Neural cell (in vitro differentiated cells): ENCODE measurements at regions not wholly inside any gene's neighbourhood (a gene's known extent, or its start where the extent isn't known, plus 50 kb on each side); places are given as distances from the start of the nearest gene placed in this dataset.

Source experiments
- H2AFZ ChIP-seq: fragments of 200-600, 300-800 bp; sonication (generic), shearing (Covaris generic); 2 replicates; pipeline ENCODE4 v1.6.0; 2014; ENCODE audit warnings: low read depth, mild to moderate bottlenecking, antibody characterized with exemption, low read length, moderate library complexity
- H3F3A ChIP-seq: fragments of 200-600 bp; shearing (Covaris generic); 2 replicates; pipeline ENCODE4 v1.6.1; 2016; ENCODE audit warnings: mild to moderate bottlenecking, moderate library complexity, mixed read lengths, antibody characterized with exemption, low read length; ENCODE audit not compliant: insufficient read depth, poor library complexity, severe bottlenecking
- H3K27ac ChIP-seq: fragments of 200-600, 300-800 bp; sonication (generic), shearing (Covaris generic); 2 replicates; pipeline ENCODE4 v1.5.1; 2014; ENCODE audit warnings: mild to moderate bottlenecking, low read length, moderate library complexity
- H3K27me3 ChIP-seq: fragments of 300-800, 200-600 bp; sonication (generic), shearing (Covaris generic); 2 replicates; pipeline ENCODE4 v1.6.0; 2014; ENCODE audit warnings: mild to moderate bottlenecking, low read depth, low read length, moderate library complexity; ENCODE audit not compliant: insufficient read depth
- H3K36me3 ChIP-seq: fragments of 300-800, 200-600 bp; sonication (generic), shearing (Covaris generic); 2 replicates; pipeline ENCODE4 v1.5.1; 2014; ENCODE audit warnings: mild to moderate bottlenecking, antibody characterized with exemption, low read length, moderate library complexity; ENCODE audit not compliant: insufficient read depth
- H3K4me2 ChIP-seq: fragments of 300-800, 200-600 bp; sonication (generic), shearing (Covaris generic); 2 replicates; pipeline ENCODE4 v1.6.0; 2014; ENCODE audit warnings: mild to moderate bottlenecking, low read length
- H3K4me3 ChIP-seq: fragments of 300-800, 200-600 bp; sonication (generic), shearing (Covaris generic); 2 replicates; pipeline ENCODE4 v1.5.1; 2014; ENCODE audit warnings: mild to moderate bottlenecking, low read length, moderate library complexity
- H3K79me2 ChIP-seq: fragments of 200-600 bp; shearing (Covaris generic); replicated peaks from 2 replicates; pipeline ENCODE4 v1.6.0; 2014; ENCODE audit warnings: mild to moderate bottlenecking, low read length, moderate library complexity; ENCODE audit not compliant: insufficient read depth
- H3K9ac ChIP-seq: fragments of 300-800, 200-600 bp; sonication (generic), shearing (Covaris generic); 2 replicates; pipeline ENCODE4 v1.6.1; 2016; ENCODE audit warnings: mild to moderate bottlenecking, low read length, mixed read lengths
- H3K9me2 ChIP-seq: fragments of 200-600 bp; shearing (Covaris generic); 2 replicates; pipeline ENCODE4 v1.6.1; 2016; ENCODE audit warnings: mild to moderate bottlenecking, low read length, mixed read lengths; ENCODE audit not compliant: insufficient read depth
- H3K9me3 ChIP-seq: fragments of 200-600, 300-800 bp; sonication (generic), shearing (Covaris generic); 2 replicates; pipeline ENCODE4 v1.6.1; 2016; ENCODE audit warnings: mild to moderate bottlenecking, mixed run types, low read length, moderate library complexity, mixed read lengths
- H4K20me1 ChIP-seq: fragments of 200-600 bp; shearing (Covaris generic); 2 replicates; pipeline ENCODE4 v1.6.1; 2016; ENCODE audit warnings: mild to moderate bottlenecking, mixed run types; ENCODE audit not compliant: insufficient read depth
- EP300 ChIP-seq: fragments of 450-650 bp; conservative IDR thresholded peaks from 2 replicates; pipeline ENCODE4 v1.6.1; 2014; ENCODE audit warnings: antibody characterized with exemption, mild to moderate bottlenecking, moderate library complexity; ENCODE audit not compliant: poor library complexity, severe bottlenecking
- EZH2 ChIP-seq: fragments of 200-600, 300-800 bp; shearing (Covaris generic), sonication (generic); IDR thresholded peaks from 2 replicates; pipeline ENCODE4 v1.6.1; 2014; ENCODE audit warnings: antibody characterized with exemption, low read length, borderline replicate concordance, mild to moderate bottlenecking; ENCODE audit not compliant: insufficient read depth, poor library complexity, severe bottlenecking
- MXI1 ChIP-seq: fragments of 450-650 bp; conservative IDR thresholded peaks from 2 replicates; pipeline ENCODE4 v1.6.1; 2014; ENCODE audit warnings: antibody characterized with exemption, mild to moderate bottlenecking; ENCODE audit not compliant: poor library complexity, severe bottlenecking
- POLR2AphosphoS5 ChIP-seq: IDR thresholded peaks from 2 replicates; pipeline ENCODE4 v1.6.1; 2012
- RAD21 ChIP-seq: fragments of 450-650 bp; conservative IDR thresholded peaks from 2 replicates; pipeline ENCODE4 v1.6.1; 2014; ENCODE audit warnings: antibody characterized with exemption, mild to moderate bottlenecking, moderate library complexity
- SMC3 ChIP-seq: fragments of 450-650 bp; conservative IDR thresholded peaks from 2 replicates; pipeline ENCODE4 v1.6.1; 2014; ENCODE audit warnings: antibody characterized with exemption, mild to moderate bottlenecking, moderate library complexity; ENCODE audit not compliant: poor library complexity
- TAF1 ChIP-seq: IDR thresholded peaks from 2 replicates; pipeline ENCODE4 v1.6.1; 2012; ENCODE audit warnings: low read depth
- TF ChIP-seq, protein P1 (sequence below): fragments of 450-650 bp; IDR thresholded peaks from 2 replicates; pipeline ENCODE4 v1.5.1; 2014; ENCODE audit warnings: antibody characterized with exemption, mild to moderate bottlenecking, moderate library complexity; ENCODE audit not compliant: poor library complexity, severe bottlenecking
- TF ChIP-seq, protein P2 (sequence below): IDR thresholded peaks from 2 replicates; pipeline ENCODE4 v1.6.1; 2012; ENCODE audit warnings: borderline replicate concordance

DNA sequence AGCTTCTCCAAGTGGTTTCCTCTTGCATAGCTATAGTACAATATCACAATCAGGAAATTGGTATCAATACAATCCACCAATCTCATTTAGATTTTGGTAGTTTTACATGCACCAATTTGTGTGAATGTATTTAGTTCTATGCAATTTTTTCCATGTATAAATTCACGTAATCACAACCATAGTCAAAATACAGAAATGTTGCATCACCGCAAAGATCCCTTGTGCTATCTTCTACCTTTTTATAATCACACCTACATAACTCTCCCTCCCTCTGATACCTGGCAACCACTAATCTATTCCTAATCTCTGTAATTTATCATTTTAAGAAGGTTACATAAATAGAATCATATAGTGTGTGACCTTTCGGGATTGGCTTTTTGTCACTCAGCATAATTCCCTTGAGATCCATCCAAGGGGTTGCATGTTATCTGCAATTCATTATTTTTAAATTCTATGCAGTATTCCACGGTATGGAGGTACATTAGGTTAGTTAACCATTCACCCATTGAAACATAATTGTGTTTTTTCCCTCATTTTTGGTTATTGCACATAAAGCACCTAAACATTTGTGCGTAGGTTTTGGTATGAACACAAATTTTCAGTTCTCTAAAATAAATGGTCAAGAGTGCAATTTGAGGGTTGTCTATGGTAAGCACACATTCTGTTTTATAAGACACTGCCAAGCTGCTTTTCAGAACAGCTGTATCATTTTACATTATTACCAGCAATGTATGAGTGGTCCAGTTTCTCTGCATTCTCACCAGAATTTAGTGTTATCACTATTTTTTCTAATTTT lies 95.1 kb upstream of the SLC22A23 start:
- Histone ChIP-seq H3K4me3 (no peak overlapping the region), H3K27me3 (no peaks in the 10 kb centered on the region), H3F3A (no peaks in the 10 kb centered on the region), H3K4me2 (no peak overlapping the region), H3K27ac (no peak overlapping the region), H3K9ac (no peak overlapping the region), H2AFZ (no peak overlapping the region), H3K9me3 (no peaks in the 10 kb centered on the region), H3K9me2 (no peaks in the 10 kb centered on the region), H3K79me2 (no peaks in the 10 kb centered on the region), H4K20me1 (no peaks in the 10 kb centered on the region), H3K36me3 (no peaks in the 10 kb centered on the region)
- no peak for TF ChIP-seq EZH2
- no peak for TF ChIP-seq EP300

DNA sequence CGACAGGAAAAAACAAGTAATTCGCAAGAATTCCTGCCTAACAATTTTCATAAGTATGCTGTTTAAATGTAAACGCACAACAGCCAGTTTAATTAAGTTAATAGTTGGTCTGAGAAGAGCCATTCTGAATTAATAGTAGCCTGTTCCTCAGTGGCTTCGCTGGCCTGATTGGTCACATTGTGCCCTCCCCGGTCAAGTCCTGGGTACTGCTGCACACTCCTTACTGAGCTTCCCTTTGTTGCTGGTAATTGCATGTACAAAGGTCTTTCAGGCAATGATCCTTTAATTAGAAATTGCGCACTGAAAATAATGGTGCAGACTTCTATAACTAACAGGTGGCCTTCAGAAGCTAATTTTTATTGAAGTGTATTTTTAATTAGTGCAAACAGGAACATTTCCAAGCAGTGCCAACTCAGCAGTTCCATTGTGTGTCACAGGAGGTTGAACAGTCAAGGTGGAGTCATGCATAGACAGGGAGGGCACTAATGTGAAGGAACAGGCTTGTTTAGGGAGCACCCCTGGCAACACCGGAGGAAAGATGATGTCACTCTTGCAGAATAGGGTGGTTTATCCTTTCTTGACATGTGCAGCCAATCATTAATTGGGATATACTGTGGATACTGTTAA lies 92.6 kb upstream of the SLC22A23 start:
- Histone ChIP-seq H3K27ac (no peak overlapping the region), H3F3A (no peaks in the 10 kb centered on the region), H4K20me1 (no peaks in the 10 kb centered on the region), H3K4me2 (no peak overlapping the region), H3K9me2 (no peaks in the 10 kb centered on the region), H2AFZ (no peak overlapping the region), H3K9me3 (no peaks in the 10 kb centered on the region), H3K4me3 (no peak overlapping the region), H3K9ac (no peak overlapping the region), H3K79me2 (no peaks in the 10 kb centered on the region), H3K27me3 (no peaks in the 10 kb centered on the region), H3K36me3 (no peaks in the 10 kb centered on the region)
- TF ChIP-seq, protein P1, sequence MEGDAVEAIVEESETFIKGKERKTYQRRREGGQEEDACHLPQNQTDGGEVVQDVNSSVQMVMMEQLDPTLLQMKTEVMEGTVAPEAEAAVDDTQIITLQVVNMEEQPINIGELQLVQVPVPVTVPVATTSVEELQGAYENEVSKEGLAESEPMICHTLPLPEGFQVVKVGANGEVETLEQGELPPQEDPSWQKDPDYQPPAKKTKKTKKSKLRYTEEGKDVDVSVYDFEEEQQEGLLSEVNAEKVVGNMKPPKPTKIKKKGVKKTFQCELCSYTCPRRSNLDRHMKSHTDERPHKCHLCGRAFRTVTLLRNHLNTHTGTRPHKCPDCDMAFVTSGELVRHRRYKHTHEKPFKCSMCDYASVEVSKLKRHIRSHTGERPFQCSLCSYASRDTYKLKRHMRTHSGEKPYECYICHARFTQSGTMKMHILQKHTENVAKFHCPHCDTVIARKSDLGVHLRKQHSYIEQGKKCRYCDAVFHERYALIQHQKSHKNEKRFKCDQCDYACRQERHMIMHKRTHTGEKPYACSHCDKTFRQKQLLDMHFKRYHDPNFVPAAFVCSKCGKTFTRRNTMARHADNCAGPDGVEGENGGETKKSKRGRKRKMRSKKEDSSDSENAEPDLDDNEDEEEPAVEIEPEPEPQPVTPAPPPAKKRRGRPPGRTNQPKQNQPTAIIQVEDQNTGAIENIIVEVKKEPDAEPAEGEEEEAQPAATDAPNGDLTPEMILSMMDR, result no peak
- no peak for TF ChIP-seq EZH2
- TF ChIP-seq, protein P2, sequence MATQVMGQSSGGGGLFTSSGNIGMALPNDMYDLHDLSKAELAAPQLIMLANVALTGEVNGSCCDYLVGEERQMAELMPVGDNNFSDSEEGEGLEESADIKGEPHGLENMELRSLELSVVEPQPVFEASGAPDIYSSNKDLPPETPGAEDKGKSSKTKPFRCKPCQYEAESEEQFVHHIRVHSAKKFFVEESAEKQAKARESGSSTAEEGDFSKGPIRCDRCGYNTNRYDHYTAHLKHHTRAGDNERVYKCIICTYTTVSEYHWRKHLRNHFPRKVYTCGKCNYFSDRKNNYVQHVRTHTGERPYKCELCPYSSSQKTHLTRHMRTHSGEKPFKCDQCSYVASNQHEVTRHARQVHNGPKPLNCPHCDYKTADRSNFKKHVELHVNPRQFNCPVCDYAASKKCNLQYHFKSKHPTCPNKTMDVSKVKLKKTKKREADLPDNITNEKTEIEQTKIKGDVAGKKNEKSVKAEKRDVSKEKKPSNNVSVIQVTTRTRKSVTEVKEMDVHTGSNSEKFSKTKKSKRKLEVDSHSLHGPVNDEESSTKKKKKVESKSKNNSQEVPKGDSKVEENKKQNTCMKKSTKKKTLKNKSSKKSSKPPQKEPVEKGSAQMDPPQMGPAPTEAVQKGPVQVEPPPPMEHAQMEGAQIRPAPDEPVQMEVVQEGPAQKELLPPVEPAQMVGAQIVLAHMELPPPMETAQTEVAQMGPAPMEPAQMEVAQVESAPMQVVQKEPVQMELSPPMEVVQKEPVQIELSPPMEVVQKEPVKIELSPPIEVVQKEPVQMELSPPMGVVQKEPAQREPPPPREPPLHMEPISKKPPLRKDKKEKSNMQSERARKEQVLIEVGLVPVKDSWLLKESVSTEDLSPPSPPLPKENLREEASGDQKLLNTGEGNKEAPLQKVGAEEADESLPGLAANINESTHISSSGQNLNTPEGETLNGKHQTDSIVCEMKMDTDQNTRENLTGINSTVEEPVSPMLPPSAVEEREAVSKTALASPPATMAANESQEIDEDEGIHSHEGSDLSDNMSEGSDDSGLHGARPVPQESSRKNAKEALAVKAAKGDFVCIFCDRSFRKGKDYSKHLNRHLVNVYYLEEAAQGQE, result no peak
- no peak for TF ChIP-seq TAF1
- no peak for TF ChIP-seq SMC3
- no peak for TF ChIP-seq MXI1
- no peak for TF ChIP-seq POLR2AphosphoS5
- TF ChIP-seq EP300, result no peak
- no peak for TF ChIP-seq RAD21
